ENCODE measurements at regions not wholly inside any gene's neighbourhood (a gene's known extent, or its start where the extent isn't known, plus 50 kb on each side); places are given as distances from the start of the nearest gene placed in this dataset.
"Not testable (repeated sequence)": the region's sequence is repeated elsewhere in the genome, so short reads cannot be mapped to it uniquely, and the experiment has no call there.

- no peak for DNase-seq (ENCODE audit: low spot score)
Measured at GRCh38 chr5:36478646-36479317, 127.6 kb upstream of the SLC1A3 start.

GRCh38 chr5:36481454-36482120 lies 124.8 kb upstream of the SLC1A3 start:
- no peak for DNase-seq (ENCODE audit: low spot score)

GRCh38 chr5:36482812-36483211 lies 123.6 kb upstream of the SLC1A3 start:
- DNase-seq (ENCODE audit: low spot score), result no peak

GRCh38 chr5:36489505-36489904 lies 116.9 kb upstream of the SLC1A3 start:
- no peak for DNase-seq (ENCODE audit: low spot score)

GRCh38 chr5:36491856-36492255 lies 114.5 kb upstream of the SLC1A3 start:
- DNase-seq (ENCODE audit: low spot score), result no peak

GRCh38 chr5:36492984-36493654 lies 113.3 kb upstream of the SLC1A3 start:
- peak; percentile 75 for DNase-seq (ENCODE audit: low spot score)

GRCh38 chr5:36494028-36494427 lies 112.4 kb upstream of the SLC1A3 start:
- no peak for DNase-seq (ENCODE audit: low spot score)

GRCh38 chr5:36494841-36495601 lies 111.4 kb upstream of the SLC1A3 start:
- peak; percentile 69 for DNase-seq (ENCODE audit: low spot score)

GRCh38 chr5:36495611-36496010 lies 110.8 kb upstream of the SLC1A3 start:
- no peak for DNase-seq (ENCODE audit: low spot score)

GRCh38 chr5:36496471-36496870 lies 109.9 kb upstream of the SLC1A3 start:
- DNase-seq (ENCODE audit: low spot score), result no peak

- peak; percentile 90 for DNase-seq (ENCODE audit: low spot score)
Measured at GRCh38 chr5:36502608-36503007, 103.8 kb upstream of the SLC1A3 start.

GRCh38 chr5:36505021-36505420 lies 101.4 kb upstream of the SLC1A3 start:
- peak; percentile 36 for DNase-seq (ENCODE audit: low spot score)

GRCh38 chr5:36507332-36507952 lies 99.0 kb upstream of the SLC1A3 start:
- DNase-seq (ENCODE audit: low spot score), result peak; percentile 68

GRCh38 chr5:36508331-36508730 lies 98.1 kb upstream of the SLC1A3 start:
- not testable (repeated sequence) for DNase-seq (ENCODE audit: low spot score)

- DNase-seq (ENCODE audit: low spot score), result not testable (repeated sequence)
Measured at GRCh38 chr5:36513647-36514046, 92.8 kb upstream of the SLC1A3 start.

GRCh38 chr5:36519881-36520280 lies 86.5 kb upstream of the SLC1A3 start:
- no peak for DNase-seq (ENCODE audit: low spot score)

GRCh38 chr5:36521219-36521618 lies 85.2 kb upstream of the SLC1A3 start:
- DNase-seq (ENCODE audit: low spot score), result no peak

GRCh38 chr5:36521838-36522745 lies 84.3 kb upstream of the SLC1A3 start:
- peak; percentile 40 for DNase-seq (ENCODE audit: low spot score)

GRCh38 chr5:36522746-36523065 lies 83.7 kb upstream of the SLC1A3 start:
- DNase-seq (ENCODE audit: low spot score), result no peak

GRCh38 chr5:36523450-36523849 lies 83.0 kb upstream of the SLC1A3 start:
- no peak for DNase-seq (ENCODE audit: low spot score)

- DNase-seq (ENCODE audit: low spot score), result no peak
Measured at GRCh38 chr5:36523926-36524325, 82.5 kb upstream of the SLC1A3 start.
